Amniotic stem cell (primary cell): ENCODE measurements at regions not wholly inside any gene's neighbourhood (a gene's known extent, or its start where the extent isn't known, plus 50 kb on each side); places are given as distances from the start of the nearest gene placed in this dataset.
A peak's percentile ranks its signal among the peaks of the same experiment; 100 is the strongest.

Experiments
- DNase-seq: peaks from one replicate; lab custom pipeline; 2025; lab: John Stamatoyannopoulos, UW

DNA sequence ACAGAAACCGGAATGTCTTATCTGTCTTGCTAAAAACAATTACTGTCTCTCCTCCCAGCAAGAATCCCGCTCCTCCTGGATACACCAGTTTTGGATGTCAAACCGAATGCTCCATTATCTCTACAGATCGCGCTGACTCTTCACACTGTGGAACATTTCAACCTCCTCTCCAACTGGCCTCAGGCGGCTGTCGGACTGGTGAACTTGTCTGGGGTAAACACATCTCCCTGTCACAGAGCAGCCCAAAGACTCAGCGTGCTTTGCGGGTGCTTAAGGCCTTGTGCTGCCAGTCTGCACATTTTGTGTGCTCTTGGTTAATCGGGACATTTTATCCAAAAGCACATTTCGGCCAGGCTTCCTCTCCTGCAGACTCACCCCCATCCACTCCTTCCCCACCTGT is 173.1 kb downstream of the ICOS start:
- DNase-seq: no peak

DNA sequence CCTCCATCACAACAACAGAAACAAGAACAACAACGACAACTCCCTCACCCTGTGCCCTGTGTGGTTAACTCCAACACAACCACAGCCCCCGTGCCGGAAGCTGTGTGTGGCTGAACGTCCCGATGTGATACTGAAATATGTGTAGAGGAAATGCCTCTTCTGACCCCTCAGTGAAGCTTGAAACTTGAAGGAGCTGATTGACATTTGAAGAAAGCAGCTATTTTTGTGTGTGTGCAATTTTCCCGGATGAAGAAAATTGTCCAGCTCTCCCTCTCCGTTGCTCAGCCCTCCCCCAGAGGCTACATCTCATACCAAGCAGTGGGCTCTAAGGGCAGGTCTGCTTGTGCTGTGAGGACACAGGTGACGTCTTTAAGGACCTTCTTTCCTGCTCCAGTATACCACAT is 173.8 kb downstream of the ICOS start:
- no peak for DNase-seq

DNA sequence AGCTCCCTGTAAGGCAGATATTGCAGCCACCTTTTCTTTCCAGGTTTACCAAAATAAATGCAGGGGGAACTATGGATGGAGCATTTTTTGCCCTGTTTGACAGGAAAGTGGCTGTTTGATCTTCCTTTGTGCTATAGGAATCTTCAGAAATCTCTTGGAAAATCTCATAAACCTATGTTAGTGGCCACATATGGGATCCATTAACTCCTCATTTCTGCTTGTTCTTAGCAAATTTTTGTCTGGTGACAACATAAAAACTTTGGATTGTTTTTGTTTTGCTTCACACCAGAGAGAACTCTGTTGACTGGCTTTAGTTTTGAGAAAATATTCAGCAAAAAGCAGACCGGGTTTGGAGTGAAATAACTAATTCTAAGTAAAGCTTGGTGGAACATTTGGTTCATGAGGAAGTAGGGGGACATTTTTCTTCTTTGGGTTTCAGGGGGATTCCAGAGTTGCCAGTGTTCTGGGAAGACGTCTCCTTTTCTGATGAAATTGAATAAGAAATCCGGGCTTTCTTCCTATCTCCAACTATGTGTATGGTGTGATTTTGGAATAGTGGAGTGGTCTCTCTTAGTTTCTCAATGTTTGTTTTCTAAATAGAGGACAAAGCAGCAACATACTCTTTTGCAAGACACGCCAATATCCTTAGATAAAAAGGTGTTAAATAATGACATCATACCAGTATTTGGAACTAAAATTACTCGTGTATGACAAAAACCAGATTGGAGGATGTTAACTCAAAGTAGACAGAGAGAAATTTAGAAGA is 174.4 kb downstream of the ICOS start:
- peak; percentile 1 for DNase-seq

DNA sequence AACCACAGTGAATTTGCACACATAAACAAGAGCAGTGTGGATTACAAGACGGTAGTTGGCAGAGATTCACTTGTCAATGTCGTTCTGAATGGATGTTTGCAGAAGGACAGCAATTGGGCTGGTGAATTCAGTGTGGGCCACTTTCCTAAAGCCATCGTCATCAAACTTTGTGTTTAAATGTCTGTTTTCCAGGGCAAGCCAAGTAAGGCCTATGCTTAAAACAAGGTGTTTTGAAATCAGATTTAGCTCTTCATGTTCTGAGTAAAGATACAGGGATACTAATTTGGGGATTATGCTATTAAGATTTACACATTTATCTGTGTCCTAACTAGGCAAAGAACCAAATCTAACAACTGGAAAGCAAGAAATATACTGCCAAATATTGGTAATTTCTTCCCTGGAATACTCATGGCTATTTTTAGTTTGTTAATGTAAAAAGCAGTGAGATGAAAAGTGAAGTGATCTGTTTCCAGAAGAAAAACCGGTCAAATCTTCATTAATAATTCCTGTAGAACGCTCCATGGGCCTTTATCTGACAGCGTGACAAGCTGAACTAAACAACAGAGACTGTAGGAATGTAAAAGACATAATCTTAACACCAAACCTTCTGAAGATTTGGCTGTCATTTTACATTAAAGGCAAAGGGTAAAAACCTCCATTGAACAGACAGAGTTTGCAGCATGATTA is 175.7 kb downstream of the ICOS start:
- no peak for DNase-seq

- no peak for DNase-seq
Measured at GRCh38 chr2:204114295-204115136, 178.0 kb downstream of the ICOS start.

DNA sequence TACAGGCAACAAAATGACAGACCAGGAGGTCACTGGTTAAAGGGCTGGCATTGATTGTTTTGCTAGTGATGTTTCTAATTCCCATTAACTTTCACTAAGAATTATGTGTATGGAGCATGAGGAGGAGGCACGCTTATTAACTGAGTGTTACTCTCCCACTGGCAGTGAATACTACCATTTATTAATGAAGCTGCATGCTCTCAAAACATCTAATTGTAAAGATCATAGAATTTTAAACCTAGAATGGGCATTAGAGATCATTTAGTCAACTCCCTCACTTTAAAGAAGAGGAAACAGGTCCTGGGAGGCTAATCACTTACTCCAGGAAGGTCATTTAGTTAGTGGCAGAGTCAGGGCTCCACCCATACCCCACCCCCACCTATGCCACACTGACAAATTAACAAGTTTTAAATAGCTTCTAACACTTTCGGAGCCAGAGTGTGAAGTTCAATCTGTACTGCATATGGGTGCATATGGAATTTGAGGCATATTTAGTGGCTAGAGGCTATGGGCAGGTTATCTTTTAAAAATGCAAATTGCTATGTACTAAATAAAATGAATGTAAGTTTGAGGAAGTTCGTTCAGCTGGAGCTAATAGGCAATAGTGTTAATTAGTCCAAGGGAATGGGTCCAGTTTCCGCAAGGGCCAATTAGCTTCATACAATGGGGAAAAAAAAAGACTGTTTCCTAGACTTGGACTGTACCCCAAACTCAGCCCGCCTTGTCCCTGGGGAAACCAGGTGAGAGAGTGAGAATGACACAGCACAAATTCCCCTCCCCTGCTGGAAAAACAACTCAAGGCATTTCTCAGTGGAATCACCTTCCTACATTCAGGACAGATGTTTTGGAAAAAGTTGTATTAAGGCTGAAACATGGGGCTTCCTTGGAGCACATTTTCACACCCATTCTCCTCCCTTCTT is 178.8 kb downstream of the ICOS start:
- no peak for DNase-seq

DNA sequence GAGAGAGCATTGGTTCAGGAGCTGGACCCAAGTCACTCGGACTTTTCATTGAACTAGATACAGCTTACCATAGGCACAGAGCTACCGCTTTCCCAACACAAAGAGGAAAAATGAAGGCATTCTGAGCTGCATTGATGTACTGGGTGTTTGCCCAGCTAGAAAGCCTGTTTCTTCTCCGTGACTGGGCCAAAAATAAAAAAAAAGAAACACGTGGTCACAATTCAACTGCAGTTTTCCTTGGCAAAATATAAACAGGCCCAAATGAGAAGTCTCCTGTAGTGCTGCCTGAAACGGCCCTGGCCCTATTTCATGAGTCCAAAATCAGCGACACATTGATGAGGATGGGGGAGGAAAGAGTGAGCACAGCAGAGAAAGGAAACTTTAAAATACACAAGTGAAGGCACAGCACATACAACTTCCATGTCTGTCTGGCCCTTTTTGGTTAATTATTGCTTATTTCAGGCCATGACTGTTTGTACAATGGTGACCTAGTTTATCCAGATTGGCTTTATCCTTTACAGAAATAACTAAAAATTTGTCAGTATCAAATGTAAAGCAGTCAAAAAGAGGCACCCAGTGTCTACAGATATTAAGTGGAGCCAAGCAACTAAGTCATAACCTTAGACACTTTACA is 179.7 kb downstream of the ICOS start:
- DNase-seq: no peak

GRCh38 chr2:204122425-204122824 is 185.9 kb downstream of the ICOS start:
- no peak for DNase-seq

GRCh38 chr2:204124140-204124750 is 187.7 kb downstream of the ICOS start:
- no peak for DNase-seq

GRCh38 chr2:204126705-204127104 is 190.1 kb downstream of the ICOS start:
- no peak for DNase-seq

- DNase-seq: no peak
Measured at GRCh38 chr2:204127238-204127637, 190.7 kb downstream of the ICOS start.

DNA sequence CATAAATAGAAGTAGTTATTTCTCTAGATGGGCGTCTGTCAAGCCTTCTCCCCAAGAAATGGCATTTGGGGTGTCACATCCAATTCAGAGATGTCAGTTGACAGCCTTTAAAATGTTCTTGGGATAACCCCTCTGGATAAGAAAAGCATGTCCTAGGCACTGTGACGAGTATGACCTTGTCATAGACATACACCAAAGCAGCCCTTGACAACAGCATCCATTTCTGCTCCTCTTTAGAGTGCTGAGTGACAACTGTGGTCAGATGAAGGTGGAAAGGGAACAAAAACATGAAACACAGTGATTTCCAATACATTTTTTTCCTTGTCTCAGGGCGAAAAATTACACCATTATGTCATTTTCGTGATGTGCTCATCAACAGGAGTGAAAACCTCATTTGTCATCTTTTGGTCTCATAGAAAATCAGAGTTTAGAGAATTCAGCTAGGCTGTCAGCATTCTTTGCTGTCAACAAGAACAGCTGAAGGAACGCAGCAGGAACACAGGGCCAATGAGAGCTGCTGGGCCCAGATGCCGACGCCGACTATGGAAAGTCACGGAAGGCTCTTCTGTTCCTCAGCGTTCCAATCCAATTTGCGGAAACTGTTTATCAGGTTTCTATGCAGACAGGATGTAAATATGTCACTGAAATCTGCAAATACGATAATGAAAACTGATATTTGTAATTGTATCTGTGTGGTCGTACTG is 193.2 kb downstream of the ICOS start:
- DNase-seq: no peak

- no peak for DNase-seq
Measured at GRCh38 chr2:204131621-204132020, 195.1 kb downstream of the ICOS start.

GRCh38 chr2:204133476-204133875 is 196.9 kb downstream of the ICOS start:
- DNase-seq: no peak

DNA sequence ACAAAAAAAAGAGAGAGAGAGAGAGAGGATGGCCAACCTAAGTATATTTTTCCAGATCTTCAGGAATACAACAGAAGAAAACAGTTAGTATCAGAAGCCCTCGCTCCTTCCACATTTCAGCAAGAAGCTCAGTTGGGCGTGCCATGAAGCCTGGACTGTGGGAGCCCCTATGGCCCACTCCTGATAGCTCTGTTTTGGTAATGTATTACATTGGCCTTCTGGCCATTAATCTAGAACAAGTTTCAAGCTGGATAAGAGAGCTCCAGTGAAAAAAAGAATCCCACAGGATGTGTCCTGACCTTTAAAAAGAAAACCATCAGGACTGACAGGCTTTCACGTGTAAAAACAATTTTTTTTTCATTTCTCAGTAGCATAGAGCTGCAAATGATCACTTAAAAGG is 197.9 kb downstream of the ICOS start:
- no peak for DNase-seq

DNA sequence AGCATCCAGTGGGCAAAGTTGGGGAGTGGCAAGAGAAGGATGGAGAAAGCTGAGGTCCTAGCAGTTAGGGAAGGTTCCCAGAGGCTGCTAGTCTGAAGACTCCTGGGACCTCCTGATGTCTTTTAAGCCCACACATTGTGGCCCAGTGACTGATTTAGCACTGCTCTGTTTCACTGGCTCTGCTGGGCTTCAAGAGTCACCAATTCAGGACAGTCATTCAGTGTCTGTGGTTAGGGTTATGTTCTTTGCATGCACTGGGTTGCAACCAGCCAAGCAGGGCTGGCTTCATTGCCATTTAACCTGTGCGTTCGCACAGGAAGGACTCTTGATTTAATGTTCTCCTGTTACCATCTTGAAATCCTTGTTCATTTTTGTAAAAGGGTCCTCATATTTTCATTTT is 199.2 kb downstream of the ICOS start:
- DNase-seq: no peak

DNA sequence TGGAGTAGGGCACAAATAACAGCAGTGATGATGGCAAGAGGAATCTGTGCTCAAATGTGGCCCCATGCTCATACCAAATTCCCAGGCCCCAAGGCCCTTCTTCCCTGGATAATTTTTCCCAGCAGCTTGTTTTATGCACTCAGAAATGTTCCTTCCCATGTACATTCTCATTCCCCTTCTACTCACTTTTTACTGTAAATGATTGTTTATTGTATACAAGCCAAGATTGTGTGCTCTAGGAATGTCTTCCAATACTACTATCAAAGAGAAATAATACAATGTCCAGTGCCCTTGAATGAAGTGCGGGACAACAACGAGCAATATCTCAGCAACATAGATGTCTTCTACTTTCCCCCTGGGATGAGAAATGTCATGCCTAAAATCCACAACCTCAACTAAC is 201.6 kb downstream of the ICOS start:
- no peak for DNase-seq

DNA sequence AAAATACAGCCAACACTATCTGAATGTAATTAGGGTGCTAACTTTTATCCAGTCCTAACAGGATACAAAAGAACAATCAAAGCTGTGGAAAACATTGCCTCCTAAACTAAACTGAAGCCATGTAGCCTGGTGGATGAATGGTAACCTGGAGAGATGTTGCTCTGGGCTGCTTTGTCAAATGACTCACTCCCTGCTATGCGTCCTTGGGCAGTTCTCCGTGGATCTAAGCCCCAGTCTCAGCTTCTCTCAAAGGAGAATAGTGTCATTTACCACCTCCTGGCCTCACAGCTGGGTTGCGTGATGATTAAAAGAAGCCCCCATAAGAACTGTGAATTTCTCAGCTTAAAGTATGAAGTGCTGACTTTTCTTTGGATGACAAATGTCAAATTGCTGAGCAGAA is 203.7 kb downstream of the ICOS start:
- no peak for DNase-seq

- DNase-seq: no peak
Measured at GRCh38 chr2:204143216-204144014, 206.9 kb downstream of the ICOS start.
